Trophoblast cell (in vitro differentiated cells and primary cell): ENCODE measurements at regions not wholly inside any gene's neighbourhood (a gene's known extent, or its start where the extent isn't known, plus 50 kb on each side); places are given as distances from the start of the nearest gene placed in this dataset.

Experiments used
- DNase-seq, 2 donors: peaks; one replicate each; pipeline ENCODE4 v3.0.0-alpha.2; 2016
- H2AFZ ChIP-seq: 2 replicates; pipeline ENCODE4 v1.6.1; 2013; ENCODE audit warnings: low read length, moderate library complexity, mild to moderate bottlenecking; ENCODE audit not compliant: insufficient read depth, poor library complexity
- H2AK5ac ChIP-seq: 2 replicates; pipeline ENCODE4 v1.6.1; 2013; ENCODE audit warnings: mild to moderate bottlenecking, low read length
- H2BK120ac ChIP-seq: 2 replicates; pipeline ENCODE4 v1.6.1; 2013; ENCODE audit warnings: low read length, mild to moderate bottlenecking, moderate library complexity; ENCODE audit not compliant: insufficient read depth, poor library complexity
- H2BK12ac ChIP-seq: 2 replicates; pipeline ENCODE4 v1.6.1; 2013; ENCODE audit warnings: mild to moderate bottlenecking, low read length, moderate library complexity
- H2BK5ac ChIP-seq: 2 replicates; pipeline ENCODE4 v1.6.1; 2013; ENCODE audit warnings: low read length, low read depth, moderate library complexity, mild to moderate bottlenecking; ENCODE audit not compliant: poor library complexity
- H3K14ac ChIP-seq: 2 replicates; pipeline ENCODE4 v1.6.1; 2013; ENCODE audit warnings: mild to moderate bottlenecking, low read length
- H3K18ac ChIP-seq: 2 replicates; pipeline ENCODE4 v1.6.1; 2013; ENCODE audit warnings: mild to moderate bottlenecking, low read length
- H3K23ac ChIP-seq: 2 replicates; pipeline ENCODE4 v1.6.1; 2013; ENCODE audit warnings: low read length
- H3K27ac ChIP-seq: 2 replicates; pipeline ENCODE4 v1.5.1; 2013; ENCODE audit warnings: low read depth, mild to moderate bottlenecking, inconsistent platforms, low read length, moderate library complexity
- H3K27me3 ChIP-seq: 2 replicates; pipeline ENCODE4 v1.6.1; 2013; ENCODE audit warnings: inconsistent platforms, mild to moderate bottlenecking, low read length, moderate library complexity; ENCODE audit not compliant: insufficient read depth
- H3K36me3 ChIP-seq, 2 experiments: 1 replicate in 1 of 2; 2 replicates in 1 of 2; pipeline ENCODE4 v1.6.1; 2013; ENCODE audit warnings: low read length in 2 of 2, mild to moderate bottlenecking in 2 of 2, moderate library complexity in 1 of 2; ENCODE audit not compliant: insufficient read depth in 2 of 2, control insufficient read depth in 1 of 2
- H3K4ac ChIP-seq: 2 replicates; pipeline ENCODE4 v1.6.1; 2013; ENCODE audit warnings: low read depth, mild to moderate bottlenecking, low read length, moderate library complexity
- H3K4me1 ChIP-seq, 2 experiments: 1 replicate in 1 of 2; 2 replicates in 1 of 2; pipeline ENCODE4 v1.6.1; 2013; ENCODE audit warnings: low read length in 2 of 2, mild to moderate bottlenecking in 2 of 2, moderate library complexity in 1 of 2; ENCODE audit not compliant: insufficient read depth in 2 of 2, control insufficient read depth in 1 of 2
- H3K4me2 ChIP-seq: 2 replicates; pipeline ENCODE4 v1.6.1; 2013; ENCODE audit warnings: inconsistent platforms, mild to moderate bottlenecking, low read length, moderate library complexity
- H3K4me3 ChIP-seq: 2 replicates; pipeline ENCODE4 v1.5.1; 2013; ENCODE audit warnings: mild to moderate bottlenecking, low read depth, low read length, inconsistent platforms
- H3K79me1 ChIP-seq: one replicate; pipeline ENCODE4 v1.6.1; 2013; ENCODE audit warnings: low read length
- H3K79me2 ChIP-seq: 2 replicates; pipeline ENCODE4 v1.6.1; 2013; ENCODE audit warnings: low read length, mild to moderate bottlenecking; ENCODE audit not compliant: control insufficient read depth, insufficient read depth, poor library complexity
- H3K9ac ChIP-seq: 2 replicates; pipeline ENCODE4 v1.6.1; 2013; ENCODE audit warnings: mild to moderate bottlenecking, low read length
- H3K9me3 ChIP-seq: 2 replicates; pipeline ENCODE4 v1.6.1; 2013; ENCODE audit warnings: low read depth, mild to moderate bottlenecking, control low read depth, inconsistent platforms, low read length; ENCODE audit not compliant: insufficient read depth
- H4K12ac ChIP-seq: 2 replicates; pipeline ENCODE4 v1.6.1; 2013; ENCODE audit warnings: low read depth, mild to moderate bottlenecking, low read length, moderate library complexity
- H4K8ac ChIP-seq: 2 replicates; pipeline ENCODE4 v1.6.1; 2013; ENCODE audit warnings: low read depth, mild to moderate bottlenecking, low read length, moderate library complexity
- H4K91ac ChIP-seq: one replicate; pipeline ENCODE4 v1.6.1; 2013; ENCODE audit warnings: low read depth, mild to moderate bottlenecking, low read length, moderate library complexity
- WGBS: extraction: QIAGEN DNeasy Blood & Tissue Kit; methylation state at CpG from one replicate; pipeline ENCODE4 v1.1.7; 2013; ENCODE audit warnings: missing lambda C conversion rate; ENCODE audit not compliant: insufficient read length, insufficient coverage; ENCODE audit errors: extremely low coverage; 5-methylcytosine and 5-hydroxymethylcytosine counted together

DNA sequence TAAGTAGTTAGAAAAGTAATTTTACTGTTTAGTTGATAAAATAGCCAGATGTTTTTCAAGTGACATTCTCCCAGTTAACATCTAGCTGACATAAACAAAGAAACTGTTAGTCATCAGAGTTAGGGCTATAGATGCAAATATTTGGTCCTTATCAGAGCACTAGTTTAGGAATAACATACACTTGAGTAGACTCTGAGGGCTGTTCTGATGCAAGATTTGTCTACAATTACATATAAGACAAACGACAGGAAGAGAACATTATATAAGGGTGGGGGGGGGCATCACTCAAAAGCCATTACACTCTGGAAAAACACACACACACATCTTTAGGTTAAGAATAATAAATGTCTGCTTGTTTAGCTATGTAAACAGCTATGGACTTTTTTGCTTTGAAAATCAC, 554.4 kb upstream of the LRRTM1 start:
- peak in 1 of 2 donors; percentile 46 for DNase-seq
- Histone ChIP-seq H2BK5ac (no peak overlapping the region), H3K4ac (no peak overlapping the region), H3K79me1 (no peaks in the 10 kb centered on the region), H3K14ac (no peak overlapping the region), H3K27me3 (no peaks in the 10 kb centered on the region), H3K23ac (no peak overlapping the region), H4K8ac (no peak overlapping the region), H3K36me3 (no peaks in the 10 kb centered on the region), H4K91ac (no peak overlapping the region), H3K79me2 (no peaks in the 10 kb centered on the region), H3K27ac (no peak overlapping the region), H2AFZ (no peak overlapping the region), H3K9me3 (no peaks in the 10 kb centered on the region), H3K4me1 (no peaks in the 10 kb centered on the region), H3K4me3 (no peak overlapping the region), H2BK120ac (no peak overlapping the region), H3K18ac (no peak overlapping the region), H4K12ac (no peak overlapping the region), H3K9ac (no peak overlapping the region), H3K4me2 (no peak overlapping the region), H2BK12ac (no peak overlapping the region), H2AK5ac (no peak overlapping the region)
- WGBS, result no CpG with 5 or more reads among the region's 1 CpG

GRCh38 chr2:80856227-80856626, 551.7 kb upstream of the LRRTM1 start:
- Histone ChIP-seq H3K9me3 (no peaks in the 10 kb centered on the region), H2BK120ac (no peak overlapping the region), H2AK5ac (no peak overlapping the region), H4K12ac (no peak overlapping the region), H3K4me1 (no peaks in the 10 kb centered on the region), H3K9ac (no peak overlapping the region), H4K8ac (no peak overlapping the region), H3K4me3 (no peak overlapping the region), H2BK5ac (no peak overlapping the region), H3K27ac (no peak overlapping the region), H4K91ac (no peak overlapping the region), H3K4ac (no peak overlapping the region), H3K18ac (no peak overlapping the region), H3K14ac (no peak overlapping the region), H2BK12ac (no peak overlapping the region), H3K27me3 (no peaks in the 10 kb centered on the region), H3K79me2 (no peaks in the 10 kb centered on the region), H3K4me2 (no peak overlapping the region), H2AFZ (no peak overlapping the region), H3K36me3 (no peaks in the 10 kb centered on the region), H3K23ac (no peak overlapping the region), H3K79me1 (no peaks in the 10 kb centered on the region)
- DNase-seq, result no peak

GRCh38 chr2:80854831-80855230, 550.3 kb upstream of the LRRTM1 start:
- H3K36me3 ChIP-seq, result no peaks in the 10 kb centered on the region
- H3K4me2 ChIP-seq, result no peak overlapping the region
- no peaks in the 10 kb centered on the region for H3K79me1 ChIP-seq
- H3K27ac ChIP-seq, result no peak overlapping the region
- peak in 1 of 2 donors; percentile 0 for DNase-seq
- H3K27me3 ChIP-seq, result no peaks in the 10 kb centered on the region
- no peak overlapping the region for H2BK120ac ChIP-seq
- no peak overlapping the region for H2BK5ac ChIP-seq
- no peak overlapping the region for H3K4ac ChIP-seq
- H3K4me3 ChIP-seq, result no peak overlapping the region
- H3K14ac ChIP-seq, result no peak overlapping the region
- no peak overlapping the region for H2AFZ ChIP-seq
- no peak overlapping the region for H3K9ac ChIP-seq
- H2BK12ac ChIP-seq, result no peak overlapping the region
- H4K91ac ChIP-seq, result no peak overlapping the region
- H4K8ac ChIP-seq, result no peak overlapping the region
- no peak overlapping the region for H3K18ac ChIP-seq
- no peak overlapping the region for H3K23ac ChIP-seq
- H4K12ac ChIP-seq, result no peak overlapping the region
- no peaks in the 10 kb centered on the region for H3K4me1 ChIP-seq
- no peak overlapping the region for H2AK5ac ChIP-seq
- no peaks in the 10 kb centered on the region for H3K79me2 ChIP-seq
- no peaks in the 10 kb centered on the region for H3K9me3 ChIP-seq
- WGBS, result no CpG with 5 or more reads among the region's 1 CpG

GRCh38 chr2:80852808-80853139, 548.2 kb upstream of the LRRTM1 start:
- no peaks in the 10 kb centered on the region for H3K9me3 ChIP-seq

More at GRCh38 chr2:80852808-80853139, 548.2 kb upstream of the LRRTM1 start:
- Histone ChIP-seq H2AK5ac (no peak overlapping the region), H2BK5ac (no peak overlapping the region), H2BK12ac (no peak overlapping the region), H3K36me3 (no peaks in the 10 kb centered on the region), H4K91ac (no peak overlapping the region), H3K4ac (no peak overlapping the region), H2AFZ (no peak overlapping the region), H3K23ac (no peak overlapping the region), H3K79me1 (no peaks in the 10 kb centered on the region), H3K27ac (no peak overlapping the region), H4K12ac (no peak overlapping the region), H3K4me3 (no peak overlapping the region), H4K8ac (no peak overlapping the region), H3K14ac (no peak overlapping the region), H3K4me2 (no peak overlapping the region), H3K9ac (no peak overlapping the region), H3K27me3 (no peaks in the 10 kb centered on the region), H3K79me2 (no peaks in the 10 kb centered on the region), H2BK120ac (no peak overlapping the region), H3K4me1 (no peaks in the 10 kb centered on the region), H3K18ac (no peak overlapping the region)
- DNase-seq, result no peak
- no CpG with 5 or more reads among the region's 2 CpGs for WGBS
